22Rv1 (cell line): ENCODE measurements at regions not wholly inside any gene's neighbourhood (a gene's known extent, or its start where the extent isn't known, plus 50 kb on each side); places are given as distances from the start of the nearest gene placed in this dataset.

Experiments
- H3K27ac ChIP-seq: fragments of 450-650 bp; 2 replicates; pipeline ENCODE4 v1.5.1; 2017
- ZFX ChIP-seq: fragments of 450-650 bp; IDR thresholded peaks from 2 replicates; pipeline ENCODE4 v1.6.1; 2017; ENCODE audit warnings: antibody characterized with exemption, borderline replicate concordance
- TF ChIP-seq, protein P1 (sequence below): fragments of 450-650 bp; IDR thresholded peaks from 2 replicates; pipeline ENCODE4 v1.5.1; 2017; ENCODE audit warnings: mild to moderate bottlenecking

DNA sequence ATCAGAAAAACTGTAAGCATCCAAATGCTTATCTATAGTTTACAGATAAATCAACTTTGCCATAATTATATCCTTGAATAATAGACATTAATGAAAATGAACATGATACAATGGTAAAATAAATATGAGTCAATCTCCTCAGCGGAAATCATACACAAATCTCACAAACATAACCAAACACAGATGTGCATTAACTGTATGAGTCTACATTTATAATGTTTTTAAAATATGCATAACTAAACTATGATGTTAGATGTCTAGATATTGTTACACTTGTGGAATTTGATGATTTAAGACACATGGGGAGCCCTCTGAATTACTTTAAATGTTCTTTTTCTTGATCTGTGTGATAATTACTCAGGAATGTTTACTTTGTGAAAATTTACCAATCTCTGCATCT is 951.2 kb downstream of the TECRL start:
- no peak overlapping the region for H3K27ac ChIP-seq
- no peak for TF ChIP-seq ZFX
- TF ChIP-seq, protein P1, sequence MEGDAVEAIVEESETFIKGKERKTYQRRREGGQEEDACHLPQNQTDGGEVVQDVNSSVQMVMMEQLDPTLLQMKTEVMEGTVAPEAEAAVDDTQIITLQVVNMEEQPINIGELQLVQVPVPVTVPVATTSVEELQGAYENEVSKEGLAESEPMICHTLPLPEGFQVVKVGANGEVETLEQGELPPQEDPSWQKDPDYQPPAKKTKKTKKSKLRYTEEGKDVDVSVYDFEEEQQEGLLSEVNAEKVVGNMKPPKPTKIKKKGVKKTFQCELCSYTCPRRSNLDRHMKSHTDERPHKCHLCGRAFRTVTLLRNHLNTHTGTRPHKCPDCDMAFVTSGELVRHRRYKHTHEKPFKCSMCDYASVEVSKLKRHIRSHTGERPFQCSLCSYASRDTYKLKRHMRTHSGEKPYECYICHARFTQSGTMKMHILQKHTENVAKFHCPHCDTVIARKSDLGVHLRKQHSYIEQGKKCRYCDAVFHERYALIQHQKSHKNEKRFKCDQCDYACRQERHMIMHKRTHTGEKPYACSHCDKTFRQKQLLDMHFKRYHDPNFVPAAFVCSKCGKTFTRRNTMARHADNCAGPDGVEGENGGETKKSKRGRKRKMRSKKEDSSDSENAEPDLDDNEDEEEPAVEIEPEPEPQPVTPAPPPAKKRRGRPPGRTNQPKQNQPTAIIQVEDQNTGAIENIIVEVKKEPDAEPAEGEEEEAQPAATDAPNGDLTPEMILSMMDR: no peak

DNA sequence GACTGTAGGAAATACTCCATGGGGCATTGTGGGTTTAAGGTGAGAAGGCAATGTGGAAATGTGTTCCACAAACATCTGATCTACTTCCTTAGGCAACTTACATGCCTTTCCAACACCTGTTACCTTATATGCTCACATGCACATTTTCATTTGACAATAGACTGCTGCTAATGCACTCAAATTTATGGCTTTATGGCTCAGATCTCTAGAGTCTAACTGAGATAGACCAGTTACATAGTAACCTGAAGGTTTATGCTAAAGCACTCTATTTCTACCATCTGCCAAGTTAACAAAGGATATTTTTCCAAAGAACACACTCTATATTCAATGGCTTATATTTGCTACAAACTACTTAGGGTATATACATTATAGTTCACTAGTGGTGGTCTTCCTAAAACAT is 969.0 kb downstream of the TECRL start:
- H3K27ac ChIP-seq: no peak overlapping the region
- TF ChIP-seq, protein P1: no peak

DNA sequence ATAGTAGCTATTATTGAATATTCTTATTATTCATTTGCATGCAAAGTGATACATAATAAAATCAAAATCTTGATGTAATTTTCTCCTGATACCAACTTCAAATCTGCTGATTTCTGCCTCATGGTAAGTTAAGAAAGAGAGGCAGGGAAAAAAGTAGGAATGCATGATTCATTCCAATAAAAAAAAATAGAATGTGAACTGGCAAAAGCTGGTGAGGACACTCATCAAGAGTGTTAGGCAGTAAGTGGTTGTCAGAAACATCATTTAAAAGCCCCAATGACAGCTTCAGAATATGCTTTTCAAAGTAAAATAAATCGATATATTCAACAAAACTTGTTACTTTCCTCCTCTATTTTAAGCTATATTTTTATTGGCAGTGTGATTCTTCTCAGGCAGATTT is 979.1 kb downstream of the TECRL start:
- TF ChIP-seq ZFX: no peak
- TF ChIP-seq, protein P1: no peak
- H3K27ac ChIP-seq: no peak overlapping the region

DNA sequence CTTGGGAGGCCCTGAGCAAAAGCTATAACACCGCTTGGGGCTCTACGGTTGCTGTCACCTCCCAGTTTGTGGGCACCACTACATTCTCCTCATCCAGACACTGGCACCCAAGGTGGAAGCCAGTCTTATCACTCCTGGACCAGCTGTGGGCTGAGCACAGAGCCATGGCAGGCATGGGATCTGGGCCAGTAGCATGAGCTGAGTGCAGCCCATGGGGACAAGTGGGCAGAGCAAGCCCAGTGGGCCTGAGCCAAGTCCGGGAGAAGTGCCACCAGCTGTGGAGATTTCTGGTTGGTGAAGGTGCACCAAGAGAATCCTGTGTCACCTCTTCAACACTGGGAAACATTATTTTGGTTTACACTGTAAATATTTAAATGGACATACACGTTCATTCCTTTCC is 1013.0 kb downstream of the TECRL start:
- H3K27ac ChIP-seq: no peak overlapping the region
- TF ChIP-seq, protein P1: no peak
- no peak for TF ChIP-seq ZFX

DNA sequence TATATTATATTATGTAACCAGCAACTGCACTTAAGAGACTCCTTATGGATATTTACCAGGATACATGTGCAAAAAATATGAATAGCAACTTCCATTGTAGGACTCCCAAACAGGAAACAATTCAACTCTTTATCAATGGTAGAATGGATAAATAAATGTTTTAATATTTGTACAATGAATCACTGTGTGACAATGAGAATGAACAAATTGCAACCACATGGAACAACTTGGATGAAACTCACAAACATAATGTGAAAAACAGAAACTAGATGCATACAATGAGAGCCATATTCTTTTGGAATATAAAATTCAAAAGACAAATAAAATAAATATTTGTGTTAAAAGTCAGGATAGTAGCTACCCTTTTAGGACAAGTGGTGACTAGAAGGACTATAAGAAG is 1015.7 kb downstream of the TECRL start:
- TF ChIP-seq ZFX: no peak
- TF ChIP-seq, protein P1: no peak
- H3K27ac ChIP-seq: no peak overlapping the region

DNA sequence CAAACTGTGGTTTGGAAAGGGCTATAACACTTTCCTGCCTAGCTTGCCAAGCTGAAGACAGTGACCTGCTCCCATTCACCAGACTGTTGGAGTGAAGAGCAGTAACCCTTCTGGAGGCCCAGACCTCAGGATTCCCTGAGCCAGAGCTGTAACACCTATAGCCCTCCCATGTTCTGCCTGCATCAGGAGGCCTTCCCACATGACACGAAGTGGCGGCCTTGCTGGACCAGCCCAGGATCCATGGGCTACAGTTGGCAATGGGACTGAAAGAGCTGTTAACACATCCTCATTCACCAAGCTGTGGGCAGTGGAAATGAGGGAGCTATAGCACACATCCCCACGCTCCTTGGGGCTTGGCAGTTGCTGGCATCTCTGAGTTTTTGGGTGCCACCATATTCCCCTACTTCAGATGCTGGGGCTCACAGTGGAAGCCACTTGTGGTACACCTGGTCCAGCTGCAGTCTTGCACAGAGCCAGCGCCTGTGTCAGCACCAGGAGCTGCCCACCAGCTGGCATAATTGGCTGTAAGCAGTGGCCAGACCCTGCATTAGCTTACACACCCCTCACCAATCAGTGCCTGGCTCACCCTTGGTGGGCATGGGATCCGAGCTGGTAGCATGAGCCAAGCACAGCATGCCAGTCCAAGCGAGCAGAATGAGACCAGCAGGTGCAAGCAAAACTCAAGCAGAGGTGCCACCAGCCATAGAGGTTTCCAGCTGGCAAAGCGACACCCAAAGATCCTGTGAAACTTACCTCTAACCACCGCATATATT is 1029.3 kb downstream of the TECRL start:
- H3K27ac ChIP-seq: no peak overlapping the region
- TF ChIP-seq, protein P1: no peak
- no peak for TF ChIP-seq ZFX

DNA sequence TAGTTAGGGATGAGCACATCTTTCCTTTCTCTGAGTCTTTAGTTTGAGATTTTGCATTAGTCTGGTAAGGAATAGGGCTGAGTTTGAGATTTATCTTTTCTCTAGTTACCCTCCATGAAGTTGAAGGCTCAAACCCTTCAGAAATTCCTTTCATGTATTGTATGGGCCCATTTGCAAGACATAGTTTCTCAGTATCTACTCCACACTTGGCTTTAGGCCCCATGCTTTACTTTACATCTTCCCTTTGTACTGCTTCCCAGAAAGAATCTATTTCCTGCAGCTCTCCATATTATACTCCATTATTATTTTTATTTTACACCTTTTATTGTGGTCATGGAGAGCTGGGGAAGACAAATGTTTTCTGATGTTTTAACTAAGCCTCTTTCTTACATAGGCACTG is 1038.2 kb downstream of the TECRL start:
- TF ChIP-seq ZFX: no peak
- TF ChIP-seq, protein P1: no peak

More for the DNA sequence above, 1038.2 kb downstream of the TECRL start:
- H3K27ac ChIP-seq: no peak overlapping the region
